ENCODE measurements at regions not wholly inside any gene's neighbourhood (a gene's known extent, or its start where the extent isn't known, plus 50 kb on each side); places are given as distances from the start of the nearest gene placed in this dataset.

GRCh38 chr9:89996773-89997172, 392.0 kb downstream of the GADD45G start:
- Histone ChIP-seq H3K36me3 (ENCODE audit: control insufficient read depth, low read depth, low read length) (no peaks in the 10 kb centered on the region), H3K9ac (ENCODE audit: low read length) (no peak overlapping the region), H3K9me3 (ENCODE audit: control insufficient read depth, low read depth, low read length) (no peaks in the 10 kb centered on the region), H3K4me1 (ENCODE audit: control insufficient read depth, low read depth, low read length) (peaks cover 16% of the 10 kb centered on the region), H3K27me3 (ENCODE audit: control insufficient read depth, insufficient read depth, low read length) (no peaks in the 10 kb centered on the region), H3K27ac (ENCODE audit: low read length) (no peak overlapping the region), H3K4me3 (ENCODE audit: low read length) (no peak overlapping the region)

GRCh38 chr9:89998633-89999032, 393.8 kb downstream of the GADD45G start:
- Histone ChIP-seq H3K4me1 (ENCODE audit: control insufficient read depth, low read depth, low read length) (peaks cover 16% of the 10 kb centered on the region), H3K9me3 (ENCODE audit: control insufficient read depth, low read depth, low read length) (no peaks in the 10 kb centered on the region), H3K9ac (ENCODE audit: low read length) (no peak overlapping the region), H3K27me3 (ENCODE audit: control insufficient read depth, insufficient read depth, low read length) (no peaks in the 10 kb centered on the region), H3K4me3 (ENCODE audit: low read length) (no peak overlapping the region), H3K27ac (ENCODE audit: low read length) (no peak overlapping the region), H3K36me3 (ENCODE audit: control insufficient read depth, low read depth, low read length) (no peaks in the 10 kb centered on the region)

GRCh38 chr9:89999176-89999533, 394.3 kb downstream of the GADD45G start:
- Histone ChIP-seq H3K27ac (ENCODE audit: low read length) (no peak overlapping the region), H3K27me3 (ENCODE audit: control insufficient read depth, insufficient read depth, low read length) (no peaks in the 10 kb centered on the region), H3K9ac (ENCODE audit: low read length) (no peak overlapping the region), H3K4me3 (ENCODE audit: low read length) (no peak overlapping the region), H3K4me1 (ENCODE audit: control insufficient read depth, low read depth, low read length) (peaks cover 13% of the 10 kb centered on the region), H3K36me3 (ENCODE audit: control insufficient read depth, low read depth, low read length) (no peaks in the 10 kb centered on the region), H3K9me3 (ENCODE audit: control insufficient read depth, low read depth, low read length) (no peaks in the 10 kb centered on the region)

GRCh38 chr9:89999534-90000370, 394.9 kb downstream of the GADD45G start:
- H3K4me1 ChIP-seq (ENCODE audit: control insufficient read depth, low read depth, low read length), result peaks cover 8% of the 10 kb centered on the region
- H3K27ac ChIP-seq (ENCODE audit: low read length), result no peak overlapping the region
- H3K36me3 ChIP-seq (ENCODE audit: control insufficient read depth, low read depth, low read length), result no peaks in the 10 kb centered on the region
- H3K9me3 ChIP-seq (ENCODE audit: control insufficient read depth, low read depth, low read length), result no peaks in the 10 kb centered on the region
- no peak overlapping the region for H3K9ac ChIP-seq (ENCODE audit: low read length)
- H3K27me3 ChIP-seq (ENCODE audit: control insufficient read depth, insufficient read depth, low read length), result no peaks in the 10 kb centered on the region
- no peak overlapping the region for H3K4me3 ChIP-seq (ENCODE audit: low read length)

- Histone ChIP-seq H3K9ac (ENCODE audit: low read length) (no peak overlapping the region), H3K27ac (ENCODE audit: low read length) (no peak overlapping the region), H3K9me3 (ENCODE audit: control insufficient read depth, low read depth, low read length) (no peaks in the 10 kb centered on the region), H3K27me3 (ENCODE audit: control insufficient read depth, insufficient read depth, low read length) (no peaks in the 10 kb centered on the region), H3K4me3 (ENCODE audit: low read length) (no peak overlapping the region), H3K36me3 (ENCODE audit: control insufficient read depth, low read depth, low read length) (no peaks in the 10 kb centered on the region), H3K4me1 (ENCODE audit: control insufficient read depth, low read depth, low read length) (peaks cover 8% of the 10 kb centered on the region)
Measured at GRCh38 chr9:90000925-90001324, 396.1 kb downstream of the GADD45G start.

- no peaks in the 10 kb centered on the region for H3K9me3 ChIP-seq (ENCODE audit: control insufficient read depth, low read depth, low read length)
Measured at GRCh38 chr9:90001747-90002146, 396.9 kb downstream of the GADD45G start.

GRCh38 chr9:90002397-90003271, 397.8 kb downstream of the GADD45G start:
- Histone ChIP-seq H3K4me3 (ENCODE audit: low read length) (no peak overlapping the region), H3K9me3 (ENCODE audit: control insufficient read depth, low read depth, low read length) (no peaks in the 10 kb centered on the region), H3K27ac (ENCODE audit: low read length) (no peak overlapping the region), H3K27me3 (ENCODE audit: control insufficient read depth, insufficient read depth, low read length) (no peaks in the 10 kb centered on the region), H3K4me1 (ENCODE audit: control insufficient read depth, low read depth, low read length) (peaks cover 10% of the 10 kb centered on the region), H3K36me3 (ENCODE audit: control insufficient read depth, low read depth, low read length) (no peaks in the 10 kb centered on the region), H3K9ac (ENCODE audit: low read length) (no peak overlapping the region)

More at GRCh38 chr9:90001747-90002146, 396.9 kb downstream of the GADD45G start:
- Histone ChIP-seq H3K4me1 (ENCODE audit: control insufficient read depth, low read depth, low read length) (peaks cover 8% of the 10 kb centered on the region), H3K4me3 (ENCODE audit: low read length) (no peak overlapping the region), H3K9ac (ENCODE audit: low read length) (no peak overlapping the region), H3K27me3 (ENCODE audit: control insufficient read depth, insufficient read depth, low read length) (no peaks in the 10 kb centered on the region), H3K27ac (ENCODE audit: low read length) (no peak overlapping the region), H3K36me3 (ENCODE audit: control insufficient read depth, low read depth, low read length) (no peaks in the 10 kb centered on the region)

- Histone ChIP-seq H3K27ac (ENCODE audit: low read length) (no peak overlapping the region), H3K36me3 (ENCODE audit: control insufficient read depth, low read depth, low read length) (no peaks in the 10 kb centered on the region), H3K9me3 (ENCODE audit: control insufficient read depth, low read depth, low read length) (no peaks in the 10 kb centered on the region), H3K27me3 (ENCODE audit: control insufficient read depth, insufficient read depth, low read length) (no peaks in the 10 kb centered on the region), H3K9ac (ENCODE audit: low read length) (no peak overlapping the region), H3K4me1 (ENCODE audit: control insufficient read depth, low read depth, low read length) (peaks cover 13% of the 10 kb centered on the region), H3K4me3 (ENCODE audit: low read length) (no peak overlapping the region)
Measured at GRCh38 chr9:90005388-90005787, 400.6 kb downstream of the GADD45G start.

- Histone ChIP-seq H3K9me3 (ENCODE audit: control insufficient read depth, low read depth, low read length) (no peaks in the 10 kb centered on the region), H3K4me1 (ENCODE audit: control insufficient read depth, low read depth, low read length) (peaks cover 10% of the 10 kb centered on the region), H3K4me3 (ENCODE audit: low read length) (no peak overlapping the region), H3K9ac (ENCODE audit: low read length) (no peak overlapping the region), H3K36me3 (ENCODE audit: control insufficient read depth, low read depth, low read length) (no peaks in the 10 kb centered on the region), H3K27ac (ENCODE audit: low read length) (no peak overlapping the region), H3K27me3 (ENCODE audit: control insufficient read depth, insufficient read depth, low read length) (no peaks in the 10 kb centered on the region)
Measured at GRCh38 chr9:90007516-90008440, 403.0 kb downstream of the GADD45G start.

GRCh38 chr9:90009447-90009846, 404.6 kb downstream of the GADD45G start:
- H3K9me3 ChIP-seq (ENCODE audit: control insufficient read depth, low read depth, low read length), result no peaks in the 10 kb centered on the region
- no peak overlapping the region for H3K9ac ChIP-seq (ENCODE audit: low read length)
- H3K36me3 ChIP-seq (ENCODE audit: control insufficient read depth, low read depth, low read length), result no peaks in the 10 kb centered on the region
- H3K27me3 ChIP-seq (ENCODE audit: control insufficient read depth, insufficient read depth, low read length), result no peaks in the 10 kb centered on the region
- H3K27ac ChIP-seq (ENCODE audit: low read length), result no peak overlapping the region
- H3K4me1 ChIP-seq (ENCODE audit: control insufficient read depth, low read depth, low read length), result peaks cover 10% of the 10 kb centered on the region
- H3K4me3 ChIP-seq (ENCODE audit: low read length), result no peak overlapping the region

GRCh38 chr9:90010793-90011192, 406.0 kb downstream of the GADD45G start:
- Histone ChIP-seq H3K27ac (ENCODE audit: low read length) (no peak overlapping the region), H3K9ac (ENCODE audit: low read length) (no peak overlapping the region), H3K9me3 (ENCODE audit: control insufficient read depth, low read depth, low read length) (no peaks in the 10 kb centered on the region), H3K4me1 (ENCODE audit: control insufficient read depth, low read depth, low read length) (peaks cover 10% of the 10 kb centered on the region), H3K36me3 (ENCODE audit: control insufficient read depth, low read depth, low read length) (no peaks in the 10 kb centered on the region), H3K27me3 (ENCODE audit: control insufficient read depth, insufficient read depth, low read length) (no peaks in the 10 kb centered on the region), H3K4me3 (ENCODE audit: low read length) (no peak overlapping the region)
